Endometrial microvascular endothelial cells (primary cell): ENCODE measurements at regions not wholly inside any gene's neighbourhood (a gene's known extent, or its start where the extent isn't known, plus 50 kb on each side); places are given as distances from the start of the nearest gene placed in this dataset.
"Not testable (repeated sequence)": the region's sequence is repeated elsewhere in the genome, so short reads cannot be mapped to it uniquely, and the experiment has no call there.

Experiments used
- in situ Hi-C: cut with HindIII; loops from 2 replicates; pipeline ENCODE4 v1.10.0; 2017; ENCODE audit warnings: low sequenced_read_pairs, low pct_unique_long_range_greater_than_20kb; ENCODE audit errors: inconsistent ontology term

DNA sequence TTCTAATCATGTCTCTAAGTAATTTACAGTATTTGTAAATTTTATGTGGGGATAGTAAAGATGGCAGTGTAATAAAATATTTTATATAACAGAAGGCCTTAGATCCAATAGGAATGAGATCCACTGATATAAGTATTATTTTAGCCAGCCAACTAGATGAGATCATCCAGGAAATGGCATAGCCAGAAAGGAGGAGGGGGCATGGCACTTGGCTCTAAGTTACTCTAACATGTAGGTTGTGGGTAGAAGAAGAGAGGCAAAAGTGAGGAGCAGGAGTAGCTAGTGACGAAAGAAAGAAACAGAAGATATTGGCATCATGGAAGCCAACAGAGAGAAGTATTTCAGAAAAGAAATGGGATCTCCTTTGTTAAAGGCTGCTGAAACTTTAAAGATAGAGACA, 426.1 kb downstream of the PTPRC start:
- in situ Hi-C loops = no loop called here

DNA sequence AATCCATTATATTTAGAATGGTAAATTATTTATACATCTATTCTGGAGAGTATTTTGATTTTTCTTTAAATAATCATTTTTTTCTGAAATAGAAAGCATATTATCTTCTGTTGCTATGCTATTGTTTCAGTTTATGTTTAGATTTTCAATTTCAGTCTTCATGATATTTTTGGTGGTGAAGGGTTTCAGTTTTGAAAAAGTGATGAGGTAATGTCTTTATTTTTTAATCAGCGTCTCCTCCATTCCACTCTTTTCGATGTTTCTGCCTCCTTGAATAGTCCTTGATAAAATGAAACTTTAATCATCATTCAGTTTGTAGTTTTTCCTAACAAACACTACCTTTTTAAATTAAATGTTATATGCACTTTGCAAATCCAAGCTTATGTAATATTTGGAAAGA, 428.6 kb downstream of the PTPRC start:
- in situ Hi-C loops = no loop called here

DNA sequence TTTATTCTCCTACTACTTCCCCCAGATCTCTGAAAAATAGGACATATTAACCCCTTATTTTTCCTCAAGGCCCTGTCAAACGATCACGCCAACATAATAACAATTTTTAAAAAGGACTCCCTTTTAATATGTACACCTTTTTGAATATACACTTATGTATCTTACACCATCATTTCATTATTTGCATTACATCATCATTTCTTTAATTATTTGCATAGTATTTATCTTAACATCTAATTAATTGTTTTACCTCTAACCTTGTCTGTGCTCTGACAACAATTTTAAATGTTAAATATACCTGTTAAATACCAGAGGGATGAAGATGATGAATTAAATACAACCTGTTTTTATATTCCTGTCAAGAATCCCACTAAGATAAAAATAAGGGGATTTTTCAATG, 432.2 kb downstream of the PTPRC start:
- in situ Hi-C loops = no loop called here

DNA sequence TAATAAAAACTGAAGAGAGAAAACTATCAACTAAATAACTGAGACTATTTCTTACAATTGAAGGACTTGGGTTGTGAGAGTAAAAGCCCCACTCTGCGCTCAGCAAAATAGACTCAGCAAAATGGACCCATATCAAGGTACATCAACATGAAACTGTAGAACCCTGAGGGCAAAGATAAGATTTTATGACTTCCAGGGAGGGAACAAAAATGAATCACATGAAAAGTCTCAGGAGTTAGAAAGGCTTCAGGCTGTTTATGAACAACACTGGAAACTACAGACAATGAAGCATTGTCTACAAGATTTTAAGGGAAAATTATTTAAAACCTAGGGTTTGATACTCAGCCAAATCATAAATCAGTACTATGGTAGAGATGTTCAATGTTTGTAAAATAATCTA, 434.3 kb downstream of the PTPRC start:
- in situ Hi-C loops = no loop called here

DNA sequence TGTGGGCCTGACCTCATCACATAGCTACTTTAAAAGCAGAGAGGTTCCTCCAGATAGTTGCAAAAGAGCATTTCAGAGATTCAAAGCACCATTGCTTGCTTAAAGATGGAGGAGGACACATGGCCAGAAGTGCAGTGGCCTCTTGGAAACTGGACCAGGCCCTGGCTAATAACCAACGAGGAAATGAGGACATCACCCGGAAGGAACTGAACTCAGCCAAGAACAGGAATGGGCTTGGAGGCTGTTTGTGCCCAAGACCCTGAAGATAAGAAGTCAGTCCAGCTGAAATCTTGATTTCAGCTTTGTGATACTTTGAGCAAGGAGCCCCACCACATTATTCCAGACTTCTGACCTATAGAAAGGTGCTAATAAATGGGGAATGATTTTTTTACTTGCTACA, 437.0 kb downstream of the PTPRC start:
- in situ Hi-C loops = no loop called here

DNA sequence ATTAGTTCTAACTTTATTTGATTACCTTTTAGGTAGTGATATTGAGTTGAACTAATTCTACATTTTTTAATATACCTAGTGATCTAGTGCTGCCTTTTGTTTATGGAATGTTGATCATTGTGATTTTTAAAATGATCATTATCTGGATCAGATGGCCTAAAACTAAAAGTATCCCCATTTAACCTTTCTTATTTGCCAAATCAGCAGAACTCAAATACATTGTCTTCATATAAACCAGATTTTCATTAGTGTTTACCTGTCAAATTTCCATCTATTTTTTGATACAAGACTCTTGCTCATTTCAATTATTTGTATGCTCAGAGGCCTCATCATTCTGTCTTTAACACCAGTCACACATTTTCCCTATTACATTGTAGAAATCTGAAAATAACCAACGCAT, 441.2 kb downstream of the PTPRC start:
- in situ Hi-C loops = no loop called here

DNA sequence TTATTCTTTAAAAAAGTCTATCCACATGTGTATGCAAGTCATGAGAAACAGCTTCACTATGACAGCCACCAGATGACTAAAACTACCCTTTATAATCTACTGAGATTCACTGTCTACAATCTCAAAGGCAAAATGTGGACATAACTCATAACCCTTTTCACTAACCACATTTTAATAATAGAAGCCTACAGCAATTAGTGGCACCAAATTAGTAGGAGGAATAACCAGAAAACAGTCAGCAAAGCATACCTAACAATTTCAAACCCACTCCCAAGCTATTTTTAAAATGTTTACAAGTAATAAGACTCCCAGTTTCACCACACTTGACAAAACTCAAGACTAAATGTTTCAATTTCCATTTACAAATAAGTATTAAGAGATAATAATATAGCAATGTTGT, 442.9 kb downstream of the PTPRC start:
- in situ Hi-C loops = no loop called here

DNA sequence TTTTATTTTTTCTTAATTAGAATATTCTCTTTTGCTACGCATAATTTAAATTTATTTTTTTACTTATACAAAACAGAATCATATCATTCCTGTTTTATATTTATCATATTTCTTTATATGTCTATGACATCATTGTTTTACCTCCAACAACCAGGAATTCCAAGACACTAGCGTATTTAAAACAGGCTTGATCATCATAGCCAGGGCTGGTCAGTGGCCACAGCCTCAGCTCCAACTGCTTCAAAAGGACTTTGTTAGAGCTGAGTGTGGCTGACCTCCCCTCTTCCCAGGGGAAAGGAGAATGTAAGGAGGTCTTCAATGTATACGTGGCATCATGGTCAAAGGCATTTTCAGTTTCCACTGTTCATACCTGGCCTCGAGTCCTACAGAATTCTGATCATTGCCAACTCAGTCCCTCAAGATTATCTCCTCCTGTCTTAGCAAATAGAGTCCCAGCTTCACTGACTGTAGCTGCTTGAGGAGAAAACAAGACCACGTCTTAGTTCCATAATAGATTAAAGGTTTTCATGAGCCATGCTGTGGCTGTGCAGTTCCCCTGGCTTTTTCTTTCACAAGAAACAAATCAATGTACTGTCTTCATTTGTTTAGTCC, 444.0 kb downstream of the PTPRC start:
- in situ Hi-C loops = no loop called here

DNA sequence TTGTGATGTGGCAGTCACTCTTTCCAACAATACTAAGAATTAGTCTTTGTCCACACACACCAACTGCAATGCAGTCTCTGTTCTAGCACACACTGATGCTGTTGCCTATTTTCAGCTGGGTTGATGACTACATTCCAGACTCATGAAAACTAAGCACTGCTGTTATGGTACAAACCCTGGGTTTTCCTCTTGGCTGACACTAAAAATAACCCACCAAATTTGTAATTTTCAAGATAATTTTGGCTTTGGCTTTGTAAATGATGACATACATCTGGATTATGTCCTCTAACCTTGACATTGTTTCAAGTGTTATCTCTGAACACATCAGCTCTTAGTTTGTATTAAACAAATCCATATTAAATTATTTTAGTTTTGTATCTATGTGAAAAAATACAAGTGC, 444.8 kb downstream of the PTPRC start:
- in situ Hi-C loops = no loop called here

DNA sequence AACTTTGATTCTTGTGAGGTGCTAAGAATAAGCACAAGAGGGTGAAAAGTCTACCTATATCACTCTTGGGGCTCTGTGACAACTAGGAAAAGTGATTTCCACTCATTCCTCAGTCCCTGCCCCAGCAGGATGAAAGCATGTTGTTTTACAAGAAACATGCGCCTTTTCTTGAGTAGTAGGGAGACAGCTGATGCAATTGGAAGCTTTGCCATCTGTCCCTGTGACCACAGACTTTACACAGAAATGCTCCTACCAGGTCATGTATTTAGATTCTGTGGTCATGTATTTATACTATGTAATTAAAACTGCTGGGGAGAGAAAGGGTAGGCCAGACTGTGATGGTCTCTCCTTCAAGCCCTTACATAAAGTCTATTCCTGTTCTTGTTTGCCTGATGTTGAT, 445.5 kb downstream of the PTPRC start:
- in situ Hi-C loops = no loop called here

DNA sequence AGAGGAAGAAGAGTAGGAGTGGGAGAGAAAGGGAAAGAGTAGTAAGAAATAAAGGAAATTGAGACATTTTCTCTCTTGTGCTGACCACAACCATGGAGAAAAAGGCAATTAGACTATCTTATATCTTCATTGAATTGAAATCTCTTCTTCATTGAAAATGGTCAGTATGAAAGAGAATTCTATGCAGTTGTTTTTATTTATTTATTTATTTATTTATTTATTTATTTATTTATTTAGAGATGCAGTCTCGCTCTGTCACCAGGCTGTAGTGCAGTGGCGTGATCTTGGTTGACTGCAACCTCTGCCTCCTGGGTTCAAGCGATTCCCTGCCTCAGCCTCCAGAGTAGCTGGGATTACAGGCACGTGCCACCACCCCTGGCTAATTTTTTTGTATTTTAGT, 447.1 kb downstream of the PTPRC start:
- in situ Hi-C loops = no loop called here

DNA sequence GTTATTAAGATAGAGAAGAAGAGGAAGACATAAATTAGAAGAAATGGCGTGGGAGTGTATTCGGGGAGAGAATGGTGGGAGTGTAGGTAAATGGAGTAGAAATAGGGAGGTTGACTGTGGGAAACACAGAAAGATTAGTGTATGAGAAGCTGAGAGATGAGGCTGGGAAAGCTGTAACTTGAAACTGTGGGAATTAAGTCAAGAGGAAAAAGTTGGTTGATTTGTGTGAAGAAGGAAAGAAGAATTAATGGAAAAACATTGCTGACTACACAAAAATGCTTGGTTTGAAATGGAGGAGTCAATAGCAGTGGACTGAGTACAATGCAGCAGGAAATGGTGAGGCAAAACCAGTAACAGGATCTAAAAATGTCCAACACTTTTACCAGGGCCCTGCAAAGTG, 448.3 kb downstream of the PTPRC start:
- in situ Hi-C loops = no loop called here

DNA sequence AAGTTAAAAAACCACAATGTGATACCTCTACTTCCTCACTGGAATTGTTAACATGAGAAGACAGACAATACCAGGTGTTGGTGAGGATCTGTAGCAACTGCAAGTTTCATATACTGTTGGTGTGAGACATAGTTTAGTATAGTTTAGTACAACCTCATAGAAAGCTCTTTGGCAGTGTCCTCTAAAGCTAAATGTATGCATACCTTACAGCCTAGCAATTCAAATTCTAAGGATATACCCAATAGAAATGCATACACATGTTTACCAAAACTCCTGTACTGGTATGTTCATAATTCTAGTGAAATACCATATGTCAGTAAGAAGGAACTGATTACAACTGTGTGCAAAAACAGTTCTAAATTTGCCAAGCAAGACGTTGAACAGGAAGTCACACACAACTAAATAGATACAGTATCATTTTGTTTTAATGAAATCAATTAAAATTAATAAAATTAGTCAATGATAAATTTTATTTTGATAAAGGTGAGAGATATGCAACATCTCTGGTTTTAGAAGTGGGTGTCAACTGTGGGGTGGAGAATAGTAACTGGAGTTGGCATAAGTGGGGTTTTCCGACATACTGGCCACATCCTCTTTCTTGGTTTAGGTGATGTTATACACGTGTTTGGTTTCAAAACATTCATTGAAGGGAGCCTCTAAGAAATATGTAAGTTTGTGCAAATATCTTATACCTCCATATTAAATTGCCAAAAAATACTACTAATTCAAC, 450.7 kb downstream of the PTPRC start:
- in situ Hi-C loops = no loop called here

DNA sequence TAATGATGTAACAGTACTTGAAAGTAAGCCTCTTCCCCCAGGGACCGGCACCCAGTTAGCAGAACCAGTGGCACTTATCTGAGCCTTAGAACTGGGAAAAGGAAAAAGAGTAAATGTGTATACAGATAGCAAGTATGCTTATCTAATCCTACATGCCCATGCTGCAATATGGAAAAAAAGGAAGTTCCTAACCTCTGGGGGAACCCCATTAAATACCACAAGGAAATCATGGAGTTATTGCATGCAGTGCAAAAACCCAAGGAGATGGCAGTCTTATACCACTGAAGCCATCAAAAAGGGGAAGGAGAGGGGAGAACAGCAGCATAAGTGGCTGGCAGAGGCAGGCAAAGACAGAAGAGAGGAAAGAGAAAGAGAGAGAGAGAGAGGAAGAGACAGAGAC, 456.8 kb downstream of the PTPRC start:
- in situ Hi-C loops = not testable (repeated sequence)

DNA sequence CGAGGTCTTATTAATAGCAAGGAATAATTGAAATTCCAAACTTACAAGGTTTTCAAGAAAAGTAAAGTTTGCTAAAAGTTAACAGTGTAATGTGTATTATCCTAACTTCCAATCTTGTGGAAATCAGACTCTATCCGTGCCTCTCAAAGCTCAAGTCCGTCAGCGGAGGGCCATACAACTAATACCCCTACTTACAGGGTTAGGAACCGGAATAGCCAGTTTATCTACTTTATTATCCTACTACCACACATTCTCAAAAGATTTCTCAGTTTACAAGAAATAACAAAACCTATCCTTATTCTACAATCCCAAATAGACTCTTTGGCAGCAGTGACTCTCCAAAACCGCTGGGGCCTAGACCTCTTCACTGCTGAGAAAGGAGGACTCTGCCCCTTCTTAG, 457.8 kb downstream of the PTPRC start:
- in situ Hi-C loops = no loop called here

DNA sequence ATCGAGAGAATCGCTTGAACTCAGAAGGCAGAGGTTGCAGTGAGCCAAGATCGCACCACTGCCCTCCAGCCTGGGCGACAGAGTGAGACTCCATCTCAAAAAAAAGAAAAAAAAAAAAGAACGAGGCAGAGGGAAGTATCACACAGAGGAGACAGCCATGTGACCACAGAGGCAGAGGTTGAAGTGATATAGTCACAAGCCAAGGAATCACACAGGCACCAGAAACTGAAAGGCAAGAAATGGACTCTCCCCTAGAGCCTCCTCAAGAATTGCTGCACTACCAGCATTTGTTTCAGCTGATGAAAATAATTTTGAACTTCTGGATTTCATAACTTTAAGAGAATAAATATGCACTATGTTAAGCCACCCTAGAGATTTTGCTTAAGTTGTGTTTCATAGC, 459.6 kb downstream of the PTPRC start:
- in situ Hi-C loops = no loop called here

DNA sequence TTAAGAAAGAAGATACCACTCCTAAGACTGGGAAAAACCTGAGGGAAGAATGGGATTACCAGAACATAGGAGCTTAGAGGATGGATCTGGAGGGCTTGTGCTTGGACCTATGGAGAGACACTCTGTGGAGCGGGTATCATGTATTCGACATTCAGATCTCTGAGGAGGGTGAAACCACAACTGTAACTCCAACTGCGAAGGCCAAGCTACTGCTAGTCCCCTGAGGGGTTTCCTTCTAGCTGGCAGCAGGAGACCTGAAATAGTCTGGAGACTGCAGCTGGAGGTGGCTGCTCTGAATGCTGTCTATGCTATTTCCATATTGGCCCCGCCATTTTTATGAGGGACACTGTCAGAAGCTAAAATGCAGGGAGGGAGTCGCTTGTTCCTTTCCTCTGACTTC, 462.3 kb downstream of the PTPRC start:
- in situ Hi-C loops = loop anchor here (25.0 kb wide), 1 partner anchor 339 kb away; no protein-coding TSS in a partner anchor

DNA sequence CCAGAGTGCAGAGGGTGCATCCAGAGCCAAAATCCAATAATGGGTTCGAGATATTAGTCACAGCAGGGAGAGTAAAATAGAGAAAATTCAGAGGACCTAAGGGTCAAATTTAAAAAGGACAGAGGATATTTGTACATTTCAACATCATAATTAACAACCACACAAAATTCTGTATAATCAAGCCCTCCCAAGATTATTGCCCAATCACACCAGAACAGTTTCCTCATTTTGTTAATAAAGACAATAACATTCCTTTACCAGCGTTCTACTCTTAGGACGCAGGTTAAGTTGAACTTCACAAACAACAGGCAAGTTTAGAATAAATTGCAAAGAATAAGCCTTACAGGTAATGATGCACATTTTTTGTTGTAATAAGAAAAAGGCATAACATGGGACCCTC, 462.8 kb downstream of the PTPRC start:
- in situ Hi-C loops = loop anchor here (25.0 kb wide), 1 partner anchor 339 kb away; no protein-coding TSS in a partner anchor

DNA sequence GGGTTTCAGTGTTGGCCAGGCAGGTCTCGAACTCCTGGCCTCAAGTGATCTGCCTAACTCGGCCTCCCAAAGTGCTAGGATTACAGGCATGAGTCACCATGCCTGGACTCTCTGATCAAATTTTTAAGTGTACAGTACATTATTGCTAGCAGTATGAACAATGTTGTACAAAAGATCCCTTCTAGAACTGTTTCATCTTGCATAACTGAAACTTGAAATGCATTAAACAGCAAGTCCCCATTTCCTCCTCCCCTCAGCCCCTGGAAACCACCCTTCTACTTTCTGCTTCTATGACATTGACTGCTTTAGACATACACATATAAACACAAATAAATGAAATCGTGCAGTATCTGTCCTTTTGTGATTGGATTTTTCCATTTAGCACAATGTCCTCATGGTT, 463.4 kb downstream of the PTPRC start:
- in situ Hi-C loops = loop anchor here (25.0 kb wide), 1 partner anchor 340 kb away; no protein-coding TSS in a partner anchor

DNA sequence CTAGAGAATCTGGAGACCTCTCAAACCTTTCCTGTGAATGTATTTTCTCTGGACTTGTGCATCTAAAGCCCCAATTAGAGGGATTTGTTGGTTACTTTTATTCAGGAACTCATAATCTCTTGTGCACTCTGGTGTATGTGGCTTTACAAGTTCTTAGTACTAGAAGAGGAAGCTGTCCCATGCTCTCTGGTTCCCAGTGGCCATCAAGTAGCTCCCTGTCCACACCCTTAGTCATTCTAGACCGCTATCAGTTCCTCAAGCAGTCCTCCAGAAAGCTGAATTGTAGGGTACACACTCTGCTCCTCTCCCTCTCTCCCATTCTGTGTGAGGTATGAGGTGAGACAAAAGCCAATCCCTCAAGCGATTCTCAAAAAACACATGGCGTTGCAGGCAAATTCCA, 470.3 kb downstream of the PTPRC start:
- in situ Hi-C loops = loop anchor here (25.0 kb wide), 1 partner anchor 347 kb away; no protein-coding TSS in a partner anchor

DNA sequence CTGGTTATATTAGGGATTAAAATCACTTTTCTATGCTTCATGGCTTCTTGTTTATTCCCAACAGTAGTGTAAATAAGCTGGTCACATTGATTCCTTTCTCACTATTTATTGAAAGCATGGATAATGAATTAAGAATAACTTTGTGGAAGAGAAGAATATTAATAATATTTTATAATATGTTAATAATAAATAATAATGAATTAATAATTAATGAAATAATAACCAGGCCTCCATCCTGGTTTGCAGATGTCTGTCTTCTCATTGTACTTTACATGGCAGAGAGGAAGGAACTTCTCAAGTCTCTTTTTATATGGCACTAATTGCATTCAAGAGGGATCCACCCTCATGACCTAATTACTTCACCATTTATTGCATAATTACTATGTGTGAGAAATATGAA, 473.5 kb downstream of the PTPRC start:
- in situ Hi-C loops = loop anchor here (25.0 kb wide), 1 partner anchor 350 kb away; no protein-coding TSS in a partner anchor
